ENCODE measurements at regions not wholly inside any gene's neighbourhood (a gene's known extent, or its start where the extent isn't known, plus 50 kb on each side); places are given as distances from the start of the nearest gene placed in this dataset.

DNA sequence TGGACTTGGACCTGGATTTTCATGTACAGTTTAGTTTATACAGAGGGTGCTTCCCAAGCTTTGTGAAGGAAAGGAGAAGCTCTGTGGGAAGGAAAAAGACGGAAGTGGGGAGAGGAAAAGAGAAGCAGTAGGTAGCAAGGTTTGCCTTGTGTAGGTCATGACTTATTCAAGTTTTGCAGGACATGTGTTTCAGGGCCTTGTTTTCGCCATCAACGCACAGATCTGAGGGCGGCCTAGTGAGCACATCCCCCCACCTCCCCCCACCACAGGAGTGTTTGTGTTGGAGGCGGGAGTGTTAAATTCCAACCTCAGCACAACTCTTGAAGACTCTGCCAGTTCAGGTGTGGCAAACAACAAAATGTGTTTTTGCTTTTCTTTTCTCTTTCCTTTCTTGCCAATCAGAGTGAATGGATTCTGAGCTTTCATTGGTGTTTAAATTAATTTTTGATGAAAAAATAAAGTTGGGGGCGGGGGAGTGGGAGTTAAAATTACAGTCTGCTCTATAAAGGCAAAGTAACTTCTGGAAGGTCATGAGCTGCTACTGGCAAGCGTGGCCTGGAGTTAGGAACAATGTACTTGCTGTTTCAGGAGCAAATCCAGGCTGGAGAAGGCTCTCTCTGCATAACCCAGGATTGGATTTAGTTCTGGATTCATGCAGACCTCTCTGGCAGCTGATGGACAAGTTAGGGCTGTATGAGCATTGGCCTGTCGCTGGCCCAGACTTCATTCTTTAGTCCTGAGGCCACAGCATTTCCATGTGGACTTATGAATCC is 338.5 kb downstream of the CD83 start (continued):
- TF ChIP-seq, protein P1, sequence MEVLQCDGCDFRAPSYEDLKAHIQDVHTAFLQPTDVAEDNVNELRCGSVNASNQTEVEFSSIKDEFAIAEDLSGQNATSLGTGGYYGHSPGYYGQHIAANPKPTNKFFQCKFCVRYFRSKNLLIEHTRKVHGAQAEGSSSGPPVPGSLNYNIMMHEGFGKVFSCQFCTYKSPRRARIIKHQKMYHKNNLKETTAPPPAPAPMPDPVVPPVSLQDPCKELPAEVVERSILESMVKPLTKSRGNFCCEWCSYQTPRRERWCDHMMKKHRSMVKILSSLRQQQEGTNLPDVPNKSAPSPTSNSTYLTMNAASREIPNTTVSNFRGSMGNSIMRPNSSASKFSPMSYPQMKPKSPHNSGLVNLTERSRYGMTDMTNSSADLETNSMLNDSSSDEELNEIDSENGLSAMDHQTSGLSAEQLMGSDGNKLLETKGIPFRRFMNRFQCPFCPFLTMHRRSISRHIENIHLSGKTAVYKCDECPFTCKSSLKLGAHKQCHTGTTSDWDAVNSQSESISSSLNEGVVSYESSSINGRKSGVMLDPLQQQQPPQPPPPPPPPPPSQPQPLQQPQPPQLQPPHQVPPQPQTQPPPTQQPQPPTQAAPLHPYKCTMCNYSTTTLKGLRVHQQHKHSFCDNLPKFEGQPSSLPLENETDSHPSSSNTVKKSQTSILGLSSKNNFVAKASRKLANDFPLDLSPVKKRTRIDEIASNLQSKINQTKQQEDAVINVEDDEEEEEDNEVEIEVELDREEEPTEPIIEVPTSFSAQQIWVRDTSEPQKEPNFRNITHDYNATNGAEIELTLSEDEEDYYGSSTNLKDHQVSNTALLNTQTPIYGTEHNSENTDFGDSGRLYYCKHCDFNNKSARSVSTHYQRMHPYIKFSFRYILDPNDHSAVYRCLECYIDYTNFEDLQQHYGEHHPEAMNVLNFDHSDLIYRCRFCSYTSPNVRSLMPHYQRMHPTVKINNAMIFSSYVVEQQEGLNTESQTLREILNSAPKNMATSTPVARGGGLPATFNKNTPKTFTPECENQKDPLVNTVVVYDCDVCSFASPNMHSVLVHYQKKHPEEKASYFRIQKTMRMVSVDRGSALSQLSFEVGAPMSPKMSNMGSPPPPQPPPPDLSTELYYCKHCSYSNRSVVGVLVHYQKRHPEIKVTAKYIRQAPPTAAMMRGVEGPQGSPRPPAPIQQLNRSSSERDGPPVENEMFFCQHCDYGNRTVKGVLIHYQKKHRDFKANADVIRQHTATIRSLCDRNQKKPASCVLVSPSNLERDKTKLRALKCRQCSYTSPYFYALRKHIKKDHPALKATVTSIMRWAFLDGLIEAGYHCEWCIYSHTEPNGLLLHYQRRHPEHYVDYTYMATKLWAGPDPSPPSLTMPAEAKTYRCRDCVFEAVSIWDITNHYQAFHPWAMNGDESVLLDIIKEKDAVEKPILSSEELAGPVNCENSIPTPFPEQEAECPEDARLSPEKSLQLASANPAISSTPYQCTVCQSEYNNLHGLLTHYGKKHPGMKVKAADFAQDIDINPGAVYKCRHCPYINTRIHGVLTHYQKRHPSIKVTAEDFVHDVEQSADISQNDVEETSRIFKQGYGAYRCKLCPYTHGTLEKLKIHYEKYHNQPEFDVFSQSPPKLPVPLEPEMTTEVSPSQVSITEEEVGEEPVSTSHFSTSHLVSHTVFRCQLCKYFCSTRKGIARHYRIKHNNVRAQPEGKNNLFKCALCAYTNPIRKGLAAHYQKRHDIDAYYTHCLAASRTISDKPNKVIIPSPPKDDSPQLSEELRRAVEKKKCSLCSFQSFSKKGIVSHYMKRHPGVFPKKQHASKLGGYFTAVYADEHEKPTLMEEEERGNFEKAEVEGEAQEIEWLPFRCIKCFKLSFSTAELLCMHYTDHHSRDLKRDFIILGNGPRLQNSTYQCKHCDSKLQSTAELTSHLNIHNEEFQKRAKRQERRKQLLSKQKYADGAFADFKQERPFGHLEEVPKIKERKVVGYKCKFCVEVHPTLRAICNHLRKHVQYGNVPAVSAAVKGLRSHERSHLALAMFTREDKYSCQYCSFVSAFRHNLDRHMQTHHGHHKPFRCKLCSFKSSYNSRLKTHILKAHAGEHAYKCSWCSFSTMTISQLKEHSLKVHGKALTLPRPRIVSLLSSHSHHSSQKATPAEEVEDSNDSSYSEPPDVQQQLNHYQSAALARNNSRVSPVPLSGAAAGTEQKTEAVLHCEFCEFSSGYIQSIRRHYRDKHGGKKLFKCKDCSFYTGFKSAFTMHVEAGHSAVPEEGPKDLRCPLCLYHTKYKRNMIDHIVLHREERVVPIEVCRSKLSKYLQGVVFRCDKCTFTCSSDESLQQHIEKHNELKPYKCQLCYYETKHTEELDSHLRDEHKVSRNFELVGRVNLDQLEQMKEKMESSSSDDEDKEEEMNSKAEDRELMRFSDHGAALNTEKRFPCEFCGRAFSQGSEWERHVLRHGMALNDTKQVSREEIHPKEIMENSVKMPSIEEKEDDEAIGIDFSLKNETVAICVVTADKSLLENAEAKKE (CRISPR knock-in tag; IDR thresholded peaks at IDR 0.05) = no peak
- TF ChIP-seq ZNF114 (CRISPR knock-in tag; IDR thresholded peaks at IDR 0.05) = no peak
- TF ChIP-seq ZNF331 (CRISPR knock-in tag; IDR thresholded peaks at IDR 0.05; ENCODE audit: low read depth) = no peak
- TF ChIP-seq JUNB (IDR thresholded peaks at IDR 0.05; ENCODE audit: unreplicated experiment) = no peak
- no peak for TF ChIP-seq EZH2 (IDR thresholded peaks at IDR 0.05; ENCODE audit: low read depth, unreplicated experiment)
- TF ChIP-seq NANOG (IDR thresholded peaks at IDR 0.05; ENCODE audit: borderline replicate concordance) = no peak
- TF ChIP-seq, protein P2, sequence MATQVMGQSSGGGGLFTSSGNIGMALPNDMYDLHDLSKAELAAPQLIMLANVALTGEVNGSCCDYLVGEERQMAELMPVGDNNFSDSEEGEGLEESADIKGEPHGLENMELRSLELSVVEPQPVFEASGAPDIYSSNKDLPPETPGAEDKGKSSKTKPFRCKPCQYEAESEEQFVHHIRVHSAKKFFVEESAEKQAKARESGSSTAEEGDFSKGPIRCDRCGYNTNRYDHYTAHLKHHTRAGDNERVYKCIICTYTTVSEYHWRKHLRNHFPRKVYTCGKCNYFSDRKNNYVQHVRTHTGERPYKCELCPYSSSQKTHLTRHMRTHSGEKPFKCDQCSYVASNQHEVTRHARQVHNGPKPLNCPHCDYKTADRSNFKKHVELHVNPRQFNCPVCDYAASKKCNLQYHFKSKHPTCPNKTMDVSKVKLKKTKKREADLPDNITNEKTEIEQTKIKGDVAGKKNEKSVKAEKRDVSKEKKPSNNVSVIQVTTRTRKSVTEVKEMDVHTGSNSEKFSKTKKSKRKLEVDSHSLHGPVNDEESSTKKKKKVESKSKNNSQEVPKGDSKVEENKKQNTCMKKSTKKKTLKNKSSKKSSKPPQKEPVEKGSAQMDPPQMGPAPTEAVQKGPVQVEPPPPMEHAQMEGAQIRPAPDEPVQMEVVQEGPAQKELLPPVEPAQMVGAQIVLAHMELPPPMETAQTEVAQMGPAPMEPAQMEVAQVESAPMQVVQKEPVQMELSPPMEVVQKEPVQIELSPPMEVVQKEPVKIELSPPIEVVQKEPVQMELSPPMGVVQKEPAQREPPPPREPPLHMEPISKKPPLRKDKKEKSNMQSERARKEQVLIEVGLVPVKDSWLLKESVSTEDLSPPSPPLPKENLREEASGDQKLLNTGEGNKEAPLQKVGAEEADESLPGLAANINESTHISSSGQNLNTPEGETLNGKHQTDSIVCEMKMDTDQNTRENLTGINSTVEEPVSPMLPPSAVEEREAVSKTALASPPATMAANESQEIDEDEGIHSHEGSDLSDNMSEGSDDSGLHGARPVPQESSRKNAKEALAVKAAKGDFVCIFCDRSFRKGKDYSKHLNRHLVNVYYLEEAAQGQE (IDR thresholded peaks at IDR 0.05; ENCODE audit: unreplicated experiment) = no peak
- no peak for TF ChIP-seq CREB1 (CRISPR knock-in tag; IDR thresholded peaks at IDR 0.05; ENCODE audit: low read depth)
